ENCODE measurements at regions not wholly inside any gene's neighbourhood (a gene's known extent, or its start where the extent isn't known, plus 50 kb on each side); places are given as distances from the start of the nearest gene placed in this dataset.

GRCh38 chr2:14350856-14351255 is 281.7 kb upstream of the LRATD1 start:
- no peak for DNase-seq (ENCODE audit: low read depth)

GRCh38 chr2:14352067-14352466 is 280.4 kb upstream of the LRATD1 start:
- DNase-seq (ENCODE audit: low read depth), result no peak

- no peak for DNase-seq (ENCODE audit: low read depth)
These were observed 278.3 kb upstream of the LRATD1 start for GRCh38 chr2:14354231-14354630.

DNA sequence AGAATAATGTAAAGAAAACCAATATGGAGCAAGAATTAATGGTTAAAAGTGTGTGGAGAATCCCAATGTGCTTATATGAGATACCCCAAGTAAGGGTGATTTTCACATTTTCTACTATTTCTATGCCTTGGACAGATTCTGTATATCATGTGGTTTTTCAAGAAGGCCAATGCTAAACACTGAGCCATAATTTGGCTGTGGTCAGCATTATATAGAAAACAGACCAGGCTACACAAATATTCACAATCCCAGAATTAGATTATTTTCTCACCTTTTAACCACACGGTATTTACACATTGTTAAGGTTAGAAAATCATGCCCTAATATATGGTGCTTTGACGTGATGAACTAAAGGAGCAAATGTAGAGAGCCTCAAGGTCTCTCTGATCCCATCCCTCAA is 277.4 kb upstream of the LRATD1 start:
- no peak for DNase-seq (ENCODE audit: low read depth)

DNA sequence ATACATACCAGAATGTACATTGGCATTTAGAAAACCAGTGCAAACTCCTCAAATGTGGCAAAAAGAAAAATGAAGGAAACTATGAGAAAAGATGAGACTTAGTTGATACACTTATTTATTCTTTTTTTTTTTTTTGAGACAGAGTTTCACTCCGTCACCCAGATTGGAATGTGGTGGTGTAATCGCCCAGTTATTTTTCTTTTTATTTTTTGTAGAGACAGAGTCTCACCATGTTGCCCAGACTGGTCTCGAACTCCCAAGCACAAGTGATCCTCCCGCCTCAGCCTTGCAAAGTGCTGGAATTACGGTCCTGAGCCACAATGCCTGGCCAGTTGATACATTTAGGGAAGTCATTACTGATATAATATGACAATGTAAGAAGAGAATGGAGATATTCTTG is 274.2 kb upstream of the LRATD1 start:
- no peak for DNase-seq (ENCODE audit: low read depth)

GRCh38 chr2:14358774-14359173 is 273.7 kb upstream of the LRATD1 start:
- DNase-seq (ENCODE audit: low read depth), result no peak

GRCh38 chr2:14363137-14363536 is 269.4 kb upstream of the LRATD1 start:
- no peak for DNase-seq (ENCODE audit: low read depth)

DNA sequence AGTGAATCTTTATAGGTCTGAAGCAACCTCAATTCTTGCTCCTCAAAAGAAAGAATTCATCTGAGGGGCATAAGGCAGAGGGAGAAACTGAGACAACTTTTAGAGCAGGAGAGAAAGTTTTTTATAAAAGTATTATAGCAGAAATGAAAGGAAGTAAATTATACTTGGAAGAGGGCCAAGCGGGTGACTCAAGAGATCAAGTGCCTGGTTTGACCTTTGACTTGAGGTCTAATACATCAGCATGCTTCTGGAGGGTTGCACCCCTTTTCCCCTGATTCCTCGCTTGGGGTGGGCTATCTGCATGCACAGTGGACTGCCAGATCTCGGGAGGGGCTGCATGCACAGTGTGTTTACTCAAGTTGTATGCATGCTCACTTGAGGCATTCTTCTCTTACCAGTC is 268.5 kb upstream of the LRATD1 start:
- DNase-seq (ENCODE audit: low read depth), result no peak

GRCh38 chr2:14364471-14364870 is 268.0 kb upstream of the LRATD1 start:
- DNase-seq (ENCODE audit: low read depth), result no peak

- DNase-seq (ENCODE audit: low read depth), result no peak
These were observed 247.5 kb upstream of the LRATD1 start for GRCh38 chr2:14385043-14385442.

DNA sequence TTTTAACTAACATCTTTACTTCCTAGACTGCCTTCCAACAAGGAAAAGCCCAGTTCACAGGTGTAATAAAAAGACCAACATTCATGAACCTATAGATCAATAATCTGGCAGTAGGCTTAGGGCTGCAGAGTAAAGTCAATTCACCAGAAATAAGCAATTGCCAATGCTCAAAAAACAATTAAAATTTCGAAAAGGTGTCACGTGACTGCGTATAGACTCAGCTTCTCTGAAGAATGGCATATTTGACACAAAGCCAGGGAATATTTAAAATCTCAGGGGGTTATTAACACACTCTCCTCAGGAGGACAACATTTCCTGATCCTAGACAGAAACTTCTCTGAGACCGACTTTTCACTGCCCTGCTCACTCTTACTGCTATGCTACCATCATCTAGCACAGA is 245.2 kb upstream of the LRATD1 start:
- DNase-seq (ENCODE audit: low read depth), result no peak

- DNase-seq (ENCODE audit: low read depth), result no peak
These were observed 243.8 kb upstream of the LRATD1 start for GRCh38 chr2:14388724-14389123.

DNA sequence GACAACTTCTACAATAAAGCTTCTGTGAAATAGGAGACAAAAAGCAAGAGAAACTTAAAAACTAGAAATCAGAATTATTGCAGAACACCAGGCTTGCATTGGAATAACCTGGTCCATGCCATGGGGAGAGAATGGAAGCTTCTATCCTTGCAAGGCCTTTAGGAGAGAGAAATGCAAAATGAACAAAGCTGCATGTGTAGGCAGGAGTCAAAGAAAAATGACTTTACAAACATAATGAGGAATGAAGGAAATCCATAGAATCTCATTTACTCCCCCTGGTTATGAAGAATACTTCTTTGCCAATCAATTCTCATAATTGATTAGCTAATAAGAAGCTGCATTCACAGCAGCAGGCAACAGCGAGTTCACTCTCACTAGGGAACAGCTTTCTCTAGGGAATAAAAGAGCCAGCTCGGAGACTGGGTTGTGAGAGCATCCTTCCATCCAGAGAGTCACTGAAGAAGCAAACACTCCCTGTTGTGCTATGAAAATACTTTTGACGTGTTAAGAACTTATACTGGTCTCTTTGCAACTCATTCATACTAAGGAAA is 235.9 kb upstream of the LRATD1 start:
- DNase-seq (ENCODE audit: low read depth), result no peak

GRCh38 chr2:14398641-14399040 is 233.9 kb upstream of the LRATD1 start:
- DNase-seq (ENCODE audit: low read depth), result no peak

GRCh38 chr2:14401873-14402272 is 230.6 kb upstream of the LRATD1 start:
- DNase-seq (ENCODE audit: low read depth), result no peak

GRCh38 chr2:14408695-14409094 is 223.8 kb upstream of the LRATD1 start:
- no peak for DNase-seq (ENCODE audit: low read depth)

GRCh38 chr2:14417551-14417950 is 215.0 kb upstream of the LRATD1 start:
- no peak for DNase-seq (ENCODE audit: low read depth)

DNA sequence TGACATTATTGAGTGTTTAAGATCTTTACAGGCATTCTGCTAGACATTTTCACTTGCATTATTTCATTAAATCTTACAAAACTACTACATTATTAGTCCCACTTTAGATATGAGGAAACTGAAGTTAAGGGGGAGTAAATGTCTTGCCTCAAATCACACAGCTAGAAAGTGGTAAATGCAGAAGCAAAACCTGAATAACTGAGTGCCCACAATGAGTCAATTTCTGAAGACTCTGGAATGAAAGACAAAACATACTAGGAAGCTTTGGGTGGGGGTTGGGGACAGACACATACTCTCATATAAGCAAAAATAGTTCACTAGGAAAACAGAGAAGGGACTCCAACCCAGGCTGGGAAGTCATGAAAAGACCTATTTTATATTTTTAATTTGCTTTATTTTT is 214.4 kb upstream of the LRATD1 start:
- DNase-seq (ENCODE audit: low read depth), result no peak

DNA sequence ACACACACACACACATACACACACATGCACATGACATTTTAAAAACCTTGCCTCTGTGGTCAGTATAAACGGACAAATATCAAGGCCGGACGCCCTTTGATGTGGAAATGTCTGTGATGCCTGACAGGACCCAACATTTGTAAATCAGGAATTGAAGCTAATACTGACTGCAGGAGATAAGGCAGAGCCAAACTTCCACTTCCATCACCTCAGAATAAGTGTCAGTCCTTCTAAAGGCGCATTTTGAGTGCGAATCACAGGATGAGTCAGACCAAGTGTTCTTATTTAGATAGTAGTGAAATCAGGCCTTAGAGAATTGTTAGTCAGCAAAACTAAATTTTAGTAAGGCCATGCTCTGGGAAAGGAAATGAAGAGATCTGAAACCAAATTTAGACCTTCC is 211.7 kb upstream of the LRATD1 start:
- no peak for DNase-seq (ENCODE audit: low read depth)

- DNase-seq (ENCODE audit: low read depth), result no peak
These were observed 210.1 kb upstream of the LRATD1 start for GRCh38 chr2:14422426-14422825.

GRCh38 chr2:14423145-14423906 is 209.2 kb upstream of the LRATD1 start:
- DNase-seq (ENCODE audit: low read depth), result no peak

GRCh38 chr2:14424478-14425390 is 207.8 kb upstream of the LRATD1 start:
- DNase-seq (ENCODE audit: low read depth), result no peak

- no peak for DNase-seq (ENCODE audit: low read depth)
These were observed 206.6 kb upstream of the LRATD1 start for GRCh38 chr2:14425869-14426268.
